HL-60 (cell line): ENCODE measurements at regions not wholly inside any gene's neighbourhood (a gene's known extent, or its start where the extent isn't known, plus 50 kb on each side); places are given as distances from the start of the nearest gene placed in this dataset.

Experiments used
- DNase-seq, 2 experiments: peaks; one replicate each; pipeline ENCODE4 v3.0.0-alpha.2; 2010 to 2020; ENCODE audit warnings: low read depth in 1 of 2, low spot score in 1 of 2
- H3K27ac ChIP-seq: fragments of 250-450 bp; sonication (Bioruptor Pico); replicated peaks from 2 replicates; pipeline ENCODE4 v1.5.1; 2020; ENCODE audit warnings: mild to moderate bottlenecking, moderate library complexity
- H3K27me3 ChIP-seq: fragments of 250-450 bp; sonication (Bioruptor Pico); 2 replicates; pipeline ENCODE4 v1.5.1; 2021; ENCODE audit warnings: mild to moderate bottlenecking, moderate library complexity; ENCODE audit not compliant: insufficient read depth, poor library complexity, severe bottlenecking
- H3K4me3 ChIP-seq: replicated peaks from 2 replicates; pipeline ENCODE4 v1.5.1; 2011; ENCODE audit warnings: mild to moderate bottlenecking, control low read depth, low read length; ENCODE audit not compliant: insufficient read depth
- CTCF ChIP-seq: IDR thresholded peaks from one replicate; pipeline ENCODE4 v1.5.1; 2011; ENCODE audit warnings: low read length, control low read depth, inconsistent platforms; ENCODE audit not compliant: insufficient read depth
- GABPA ChIP-seq: IDR thresholded peaks from 2 replicates; pipeline ENCODE4 v1.6.1; 2012; ENCODE audit warnings: low read depth
- REST ChIP-seq: IDR thresholded peaks from 2 replicates; pipeline ENCODE4 v1.6.1; 2012; ENCODE audit warnings: low read depth; ENCODE audit not compliant: insufficient replicate concordance
- SPI1 ChIP-seq: IDR thresholded peaks from 2 replicates; pipeline ENCODE4 v1.6.1; 2012; ENCODE audit warnings: low read depth, mild to moderate bottlenecking, borderline replicate concordance

- H3K27me3 ChIP-seq = no peaks in the 10 kb centered on the region
- peak; percentile 83 to 90 for DNase-seq
- no peak overlapping the region for H3K27ac ChIP-seq
- no peak overlapping the region for H3K4me3 ChIP-seq
- no peak for TF ChIP-seq GABPA
- TF ChIP-seq REST = no peak
- peak; percentile 98 for TF ChIP-seq CTCF
- peak; percentile 24; the same call in 1 of the 2 replicates for TF ChIP-seq SPI1
Observed at GRCh38 chr3:46078712-46079400, 51.6 kb upstream of the XCR1 start.
